HCT116 (cell line): ENCODE measurements at regions not wholly inside any gene's neighbourhood (a gene's known extent, or its start where the extent isn't known, plus 50 kb on each side); places are given as distances from the start of the nearest gene placed in this dataset.

Experiments
- ATAC-seq: fragments of 200-7000 bp; cut with Tn5 transposase; 2 replicates; pipeline ENCODE4 v1.9.1; 2020; ENCODE audit warnings: mild to moderate bottlenecking, moderate library complexity
- BruUV-seq: library from RNA; stranded (reverse); fragments of 400-500 nt; replicated peaks from 2 replicates; lab custom pipeline; 2021; lab: Mats Ljungman, UMichigan
- CTCF ChIA-PET: fragments of 300-600 bp; sonication (Branson Sonifier 250); formaldehyde crosslinking; loops from one replicate; lab custom pipeline; 2021; ENCODE audit warnings: antibody characterized with exemption; lab: Charles Lee
- POLR2A ChIA-PET: fragments of 300-600, 350-600 bp; sonication (Branson Sonifier 250); formaldehyde crosslinking; loops from one replicate; lab custom pipeline; 2021; ENCODE audit warnings: antibody characterized with exemption; lab: Charles Lee
- RAD21 ChIA-PET, 2 experiments: fragments of 300-600 bp; sonication (Branson Sonifier 250); formaldehyde crosslinking; loops; one replicate each; lab custom pipeline; 2023; ENCODE audit warnings: low total read pairs in 2 of 2; ENCODE audit not compliant: uncharacterized antibody in 2 of 2, unreplicated experiment in 2 of 2, low non-redundant PET in 1 of 2; lab: Charles Lee
- DNase-seq: peaks from one replicate; pipeline ENCODE4 v3.0.0-alpha.2; 2010; ENCODE audit warnings: low read depth, low spot score
- H2AFZ ChIP-seq: fragments of 200-600 bp; shearing (Covaris generic), sonication (generic); 2 replicates; pipeline ENCODE4 v1.6.1; 2017; ENCODE audit warnings: low read depth, mixed run types, mixed read lengths, antibody characterized with exemption, low read length; ENCODE audit not compliant: poor library complexity, severe bottlenecking
- H3K27ac ChIP-seq: 2 replicates; pipeline ENCODE4 v1.5.1; 2012; ENCODE audit warnings: low read depth, low read length
- H3K27me3 ChIP-seq: fragments of 200-600 bp; sonication (generic); 2 replicates; pipeline ENCODE4 v1.6.1; 2016; ENCODE audit warnings: mixed run types, low read length, mixed read lengths; ENCODE audit not compliant: insufficient read depth
- H3K36me3 ChIP-seq, 2 experiments: fragments of 200-500 bp in 1 of 2; fragments of 200-600 bp in 1 of 2; sonication (Bioruptor generic) in 1 of 2; sonication (generic) in 1 of 2; 2 replicates each; pipeline versions ENCODE4 v1.5.1 to v1.6.1; 2014 to 2016; ENCODE audit warnings: low read length in 2 of 2, inconsistent platforms in 1 of 2, mixed read lengths in 1 of 2, mixed run types in 1 of 2; ENCODE audit not compliant: insufficient read depth in 2 of 2, control insufficient read depth in 1 of 2
- H3K4me1 ChIP-seq, 2 experiments: fragments of 200-600 bp in 1 of 2; sonication (generic) in 1 of 2; 2 replicates each; pipeline versions ENCODE4 v1.5.1 to v1.6.1; 2012 to 2017; ENCODE audit warnings: low read length in 2 of 2, inconsistent platforms in 1 of 2, mild to moderate bottlenecking in 1 of 2, mixed read lengths in 1 of 2, mixed run types in 1 of 2, moderate library complexity in 1 of 2; ENCODE audit not compliant: insufficient read depth in 2 of 2, control insufficient read depth in 1 of 2
- H3K4me2 ChIP-seq: fragments of 200-600 bp; sonication (generic); 2 replicates; pipeline ENCODE4 v1.6.1; 2017; ENCODE audit warnings: mixed run types, low read length, mixed read lengths
- H3K4me3 ChIP-seq, 2 experiments: fragments of 200-600 bp in 1 of 2; sonication (generic) in 1 of 2; replicated peaks in 1 of 2; 2 replicates each; pipeline ENCODE4 v1.5.1; 2011 to 2016; ENCODE audit warnings: low read length in 2 of 2, control low read depth in 1 of 2, low read depth in 1 of 2, mild to moderate bottlenecking in 1 of 2, mixed read lengths in 1 of 2, mixed run types in 1 of 2
- H3K79me2 ChIP-seq: fragments of 200-600 bp; sonication (generic); 2 replicates; pipeline ENCODE4 v1.6.1; 2017; ENCODE audit warnings: mild to moderate bottlenecking, mixed run types, low read length, moderate library complexity, mixed read lengths; ENCODE audit not compliant: insufficient read depth
- H3K9ac ChIP-seq: fragments of 200-600 bp; sonication (generic); 2 replicates; pipeline ENCODE4 v1.6.1; 2016; ENCODE audit warnings: low read length, mixed read lengths
- H3K9me2 ChIP-seq: fragments of 200-600 bp; sonication (generic), shearing (Covaris generic); 2 replicates; pipeline ENCODE4 v1.6.1; 2017; ENCODE audit warnings: mixed run types, mild to moderate bottlenecking, moderate library complexity; ENCODE audit not compliant: insufficient read depth
- H3K9me3 ChIP-seq, 2 experiments: fragments of 200-500 bp in 1 of 2; fragments of 200-600 bp in 1 of 2; sonication (Bioruptor generic) in 1 of 2; sonication (generic) in 1 of 2; 2 replicates each; pipeline ENCODE4 v1.6.1; 2014 to 2017; ENCODE audit warnings: low read length in 2 of 2, mixed read lengths in 2 of 2, inconsistent platforms in 1 of 2, low read depth in 1 of 2, mild to moderate bottlenecking in 1 of 2, mixed run types in 1 of 2, moderate library complexity in 1 of 2; ENCODE audit not compliant: control insufficient read depth in 1 of 2, insufficient read depth in 1 of 2
- H4K20me1 ChIP-seq: fragments of 200-600 bp; sonication (generic), shearing (Covaris generic); 2 replicates; pipeline ENCODE4 v1.6.1; 2017; ENCODE audit warnings: mixed run types, mild to moderate bottlenecking, moderate library complexity; ENCODE audit not compliant: insufficient read depth
- CBX3 ChIP-seq: IDR thresholded peaks from 2 replicates; pipeline ENCODE4 v1.6.1; 2012; ENCODE audit warnings: low read depth
- CTCF ChIP-seq, 3 experiments: fragments of 200-600 bp in 1 of 3; sonication (generic) in 1 of 3; IDR thresholded peaks in 2 of 3; conservative IDR thresholded peaks in 1 of 3; 2 replicates each; pipeline ENCODE4 v1.5.1; 2012 to 2017; ENCODE audit warnings: low read depth in 2 of 3, low read length in 2 of 3, antibody characterized with exemption in 1 of 3, borderline replicate concordance in 1 of 3, control low read depth in 1 of 3, mild to moderate bottlenecking in 1 of 3, mixed read lengths in 1 of 3, mixed run types in 1 of 3, moderate library complexity in 1 of 3; ENCODE audit not compliant: insufficient read depth in 1 of 3
- EGR1 ChIP-seq: IDR thresholded peaks from 2 replicates; pipeline ENCODE4 v1.6.1; 2012; ENCODE audit warnings: low read depth
- ELF1 ChIP-seq: IDR thresholded peaks from 2 replicates; pipeline ENCODE4 v1.6.1; 2012; ENCODE audit warnings: low read depth, borderline replicate concordance
- FOSL1 ChIP-seq: IDR thresholded peaks from 2 replicates; pipeline ENCODE4 v1.6.1; 2012; ENCODE audit warnings: low read depth
- JUND ChIP-seq: IDR thresholded peaks from 2 replicates; pipeline ENCODE4 v1.6.1; 2012
- SRF ChIP-seq: IDR thresholded peaks from 2 replicates; pipeline ENCODE4 v1.6.1; 2012; ENCODE audit warnings: low read depth
- TCF7L2 ChIP-seq: IDR thresholded peaks from 2 replicates; pipeline ENCODE4 v1.7.0; 2011; ENCODE audit warnings: borderline replicate concordance, inconsistent platforms; ENCODE audit not compliant: insufficient read depth, insufficient read length; ENCODE audit errors: extremely low read depth
- YY1 ChIP-seq: IDR thresholded peaks from 2 replicates; pipeline ENCODE4 v1.6.1; 2011; ENCODE audit warnings: low read length, low read depth, moderate library complexity, mild to moderate bottlenecking; ENCODE audit not compliant: insufficient replicate concordance; ENCODE audit errors: extremely low read depth
- ZFX ChIP-seq: fragments of 450-650 bp; IDR thresholded peaks from 2 replicates; pipeline ENCODE4 v1.6.1; 2017
- ZNF274 ChIP-seq: fragments of 200-500 bp; sonication (Bioruptor generic); IDR thresholded peaks from 2 replicates; pipeline ENCODE4 v1.6.1; 2014; ENCODE audit warnings: mild to moderate bottlenecking, low read depth, low read length, inconsistent platforms
- intact Hi-C: fragments of 100-400 bp; cut with micrococcal nuclease; formaldehyde crosslinking; loops from 2 replicates; pipeline ENCODE4 v1.10.0; 2022
- TF ChIP-seq, protein P1 (sequence below): IDR thresholded peaks from 2 replicates; pipeline ENCODE4 v1.6.1; 2011; ENCODE audit warnings: mild to moderate bottlenecking, low read length, moderate library complexity; ENCODE audit not compliant: insufficient replicate concordance; ENCODE audit errors: extremely low read depth
- TF ChIP-seq, protein P2 (sequence below): IDR thresholded peaks from 2 replicates; pipeline ENCODE4 v1.6.1; 2012

- TF ChIP-seq, protein P1, sequence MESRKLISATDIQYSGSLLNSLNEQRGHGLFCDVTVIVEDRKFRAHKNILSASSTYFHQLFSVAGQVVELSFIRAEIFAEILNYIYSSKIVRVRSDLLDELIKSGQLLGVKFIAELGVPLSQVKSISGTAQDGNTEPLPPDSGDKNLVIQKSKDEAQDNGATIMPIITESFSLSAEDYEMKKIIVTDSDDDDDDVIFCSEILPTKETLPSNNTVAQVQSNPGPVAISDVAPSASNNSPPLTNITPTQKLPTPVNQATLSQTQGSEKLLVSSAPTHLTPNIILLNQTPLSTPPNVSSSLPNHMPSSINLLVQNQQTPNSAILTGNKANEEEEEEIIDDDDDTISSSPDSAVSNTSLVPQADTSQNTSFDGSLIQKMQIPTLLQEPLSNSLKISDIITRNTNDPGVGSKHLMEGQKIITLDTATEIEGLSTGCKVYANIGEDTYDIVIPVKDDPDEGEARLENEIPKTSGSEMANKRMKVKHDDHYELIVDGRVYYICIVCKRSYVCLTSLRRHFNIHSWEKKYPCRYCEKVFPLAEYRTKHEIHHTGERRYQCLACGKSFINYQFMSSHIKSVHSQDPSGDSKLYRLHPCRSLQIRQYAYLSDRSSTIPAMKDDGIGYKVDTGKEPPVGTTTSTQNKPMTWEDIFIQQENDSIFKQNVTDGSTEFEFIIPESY: no peak
- TF ChIP-seq, protein P2, sequence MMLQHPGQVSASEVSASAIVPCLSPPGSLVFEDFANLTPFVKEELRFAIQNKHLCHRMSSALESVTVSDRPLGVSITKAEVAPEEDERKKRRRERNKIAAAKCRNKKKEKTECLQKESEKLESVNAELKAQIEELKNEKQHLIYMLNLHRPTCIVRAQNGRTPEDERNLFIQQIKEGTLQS: no peak
These were observed 709.8 kb downstream of the KCTD16 start (continued) for GRCh38 chr5:144880513-144880912.

GRCh38 chr5:144876990-144877389 is 706.3 kb downstream of the KCTD16 start:
- no peak for ATAC-seq

More at GRCh38 chr5:144876990-144877389, 706.3 kb downstream of the KCTD16 start:
- Histone ChIP-seq H3K4me3 (no peak overlapping the region), H3K27me3 (no peaks in the 10 kb centered on the region), H3K79me2 (no peaks in the 10 kb centered on the region), H3K36me3 (no peaks in the 10 kb centered on the region), H4K20me1 (no peaks in the 10 kb centered on the region), H3K4me2 (no peak overlapping the region), H3K4me1 (no peaks in the 10 kb centered on the region), H2AFZ (no peak overlapping the region), H3K9me3 (no peaks in the 10 kb centered on the region)
- POLR2A ChIA-PET: no interaction called here
- RAD21 ChIA-PET: no interaction called here
- TF ChIP-seq, protein P2: no peak
- TF ChIP-seq CBX3: no peak
- TF ChIP-seq, protein P1: no peak
- no peak for TF ChIP-seq ZFX
- TF ChIP-seq SRF: no peak
- no peak for TF ChIP-seq YY1
- TF ChIP-seq ELF1: no peak
- no peak for TF ChIP-seq CTCF (IDR thresholded peaks at IDR 0.05 in 2 of 3, conservative IDR thresholded peaks at IDR 0.05 in 1 of 3; ENCODE audit: borderline replicate concordance in 1 of 3, insufficient read depth in 1 of 3, low read depth in 2 of 3, low read length in 2 of 3)
- TF ChIP-seq TCF7L2: no peak
- no peak for TF ChIP-seq JUND
- no peak for TF ChIP-seq ZNF274
- TF ChIP-seq FOSL1: no peak
- TF ChIP-seq EGR1: no peak
- TF ChIP-seq, all 23 proteins: peak for 0
- intact Hi-C loops: no loop called here
- no TSS peak for BruUV-seq
- no peak for DNase-seq
- Histone ChIP-seq H3K9ac (no peak overlapping the region), H3K9me2 (no peaks in the 10 kb centered on the region), H3K27ac (no peak overlapping the region)
- CTCF ChIA-PET: no interaction called here
